BE2C (cell line): ENCODE measurements at regions not wholly inside any gene's neighbourhood (a gene's known extent, or its start where the extent isn't known, plus 50 kb on each side); places are given as distances from the start of the nearest gene placed in this dataset.

Experiments used
- DNase-seq: peaks from one replicate; pipeline ENCODE4 v3.0.0-alpha.2; 2020
- H3K27me3 ChIP-seq: fragments of 250-450 bp; sonication (Bioruptor Pico); 2 replicates; pipeline ENCODE4 v1.5.1; 2020; ENCODE audit warnings: mild to moderate bottlenecking
- H3K36me3 ChIP-seq: fragments of 250-450 bp; sonication (Bioruptor Pico); 2 replicates; pipeline ENCODE4 v1.5.1; 2020; ENCODE audit warnings: mild to moderate bottlenecking
- H3K4me1 ChIP-seq: fragments of 250-450 bp; sonication (Bioruptor Pico); 2 replicates; pipeline ENCODE4 v1.5.1; 2020
- H3K4me3 ChIP-seq: 2 replicates; pipeline ENCODE4 v1.5.1; 2011; ENCODE audit warnings: low read depth, low read length
- H3K9me3 ChIP-seq: fragments of 250-450 bp; sonication (Bioruptor Pico); 2 replicates; pipeline ENCODE4 v1.5.1; 2020
- TF ChIP-seq, protein P1 (sequence below): IDR thresholded peaks from 2 replicates; pipeline ENCODE4 v1.5.1; 2012; ENCODE audit warnings: mild to moderate bottlenecking, low read depth, low read length

DNA sequence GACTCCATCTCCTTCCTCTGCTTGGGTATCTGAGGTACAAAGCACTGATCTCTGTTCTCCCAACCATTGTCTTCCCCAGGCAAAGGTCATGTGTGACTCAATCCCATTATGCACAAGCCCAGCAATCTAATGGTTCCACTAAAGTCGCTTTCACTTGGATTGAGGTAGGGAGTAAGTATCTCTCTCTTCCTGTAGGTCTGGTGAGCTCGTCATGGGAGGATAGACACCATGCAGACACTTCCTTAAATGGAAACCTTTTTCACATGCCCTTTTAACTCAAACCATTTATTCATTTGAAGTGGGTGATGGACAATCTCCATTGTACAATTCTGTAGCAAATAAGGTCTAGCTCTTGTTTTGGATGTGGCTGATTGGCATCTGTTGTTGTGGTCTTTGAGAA is 245.2 kb upstream of the CLNK start:
- Histone ChIP-seq H3K4me1 (no peaks in the 10 kb centered on the region), H3K36me3 (no peaks in the 10 kb centered on the region), H3K9me3 (no peaks in the 10 kb centered on the region), H3K4me3 (no peak overlapping the region), H3K27me3 (no peaks in the 10 kb centered on the region)
- TF ChIP-seq, protein P1, sequence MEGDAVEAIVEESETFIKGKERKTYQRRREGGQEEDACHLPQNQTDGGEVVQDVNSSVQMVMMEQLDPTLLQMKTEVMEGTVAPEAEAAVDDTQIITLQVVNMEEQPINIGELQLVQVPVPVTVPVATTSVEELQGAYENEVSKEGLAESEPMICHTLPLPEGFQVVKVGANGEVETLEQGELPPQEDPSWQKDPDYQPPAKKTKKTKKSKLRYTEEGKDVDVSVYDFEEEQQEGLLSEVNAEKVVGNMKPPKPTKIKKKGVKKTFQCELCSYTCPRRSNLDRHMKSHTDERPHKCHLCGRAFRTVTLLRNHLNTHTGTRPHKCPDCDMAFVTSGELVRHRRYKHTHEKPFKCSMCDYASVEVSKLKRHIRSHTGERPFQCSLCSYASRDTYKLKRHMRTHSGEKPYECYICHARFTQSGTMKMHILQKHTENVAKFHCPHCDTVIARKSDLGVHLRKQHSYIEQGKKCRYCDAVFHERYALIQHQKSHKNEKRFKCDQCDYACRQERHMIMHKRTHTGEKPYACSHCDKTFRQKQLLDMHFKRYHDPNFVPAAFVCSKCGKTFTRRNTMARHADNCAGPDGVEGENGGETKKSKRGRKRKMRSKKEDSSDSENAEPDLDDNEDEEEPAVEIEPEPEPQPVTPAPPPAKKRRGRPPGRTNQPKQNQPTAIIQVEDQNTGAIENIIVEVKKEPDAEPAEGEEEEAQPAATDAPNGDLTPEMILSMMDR = no peak
- DNase-seq = no peak

DNA sequence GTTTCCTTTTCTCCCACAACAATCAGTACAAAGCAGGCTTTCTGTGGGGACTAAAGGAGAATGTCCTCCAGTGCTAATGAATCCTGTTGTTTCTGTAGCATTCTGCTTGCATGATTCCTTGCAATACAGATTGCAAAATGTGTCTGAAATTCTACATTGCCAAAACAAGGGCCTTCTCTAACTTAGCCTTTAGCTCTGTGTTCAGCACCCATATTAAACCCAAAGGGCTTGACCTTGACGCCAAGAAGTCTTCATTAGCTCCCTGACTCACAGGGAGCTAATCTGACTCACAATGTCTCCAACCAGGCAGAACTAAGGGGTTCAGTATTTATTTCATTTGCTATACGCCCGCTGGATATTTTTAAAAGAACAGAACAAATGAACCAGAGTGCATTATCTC is 241.4 kb upstream of the CLNK start:
- H3K36me3 ChIP-seq = no peaks in the 10 kb centered on the region
- no peak for DNase-seq
- H3K4me3 ChIP-seq = no peak overlapping the region
- TF ChIP-seq, protein P1 = no peak
- H3K9me3 ChIP-seq = no peaks in the 10 kb centered on the region; the same call in 1 of the 2 replicates
- no peaks in the 10 kb centered on the region for H3K4me1 ChIP-seq
- no peaks in the 10 kb centered on the region for H3K27me3 ChIP-seq

DNA sequence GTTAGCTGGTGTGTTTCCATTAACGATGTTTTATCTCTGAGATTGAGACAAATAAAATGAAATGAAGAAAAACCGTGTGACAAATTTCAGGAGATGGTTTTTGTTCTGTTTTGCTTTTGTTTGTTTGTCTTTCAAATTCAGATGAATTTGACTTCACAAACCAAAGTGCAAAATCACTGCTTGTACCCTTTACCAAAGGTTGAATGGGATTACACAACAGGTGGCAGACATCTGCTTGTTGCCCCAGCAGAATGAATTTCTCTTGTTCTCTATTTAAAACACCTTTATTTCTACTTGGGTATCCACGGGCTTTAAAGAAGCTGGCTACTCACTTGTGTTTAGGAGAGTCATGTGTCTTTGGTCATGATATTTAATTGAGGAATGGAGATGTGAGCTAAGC is 239.7 kb upstream of the CLNK start:
- no peaks in the 10 kb centered on the region for H3K36me3 ChIP-seq
- TF ChIP-seq, protein P1 = no peak
- H3K27me3 ChIP-seq = no peaks in the 10 kb centered on the region
- H3K9me3 ChIP-seq = no peaks in the 10 kb centered on the region; the same call in 1 of the 2 replicates
- no peak overlapping the region for H3K4me3 ChIP-seq
- DNase-seq = no peak
- H3K4me1 ChIP-seq = no peaks in the 10 kb centered on the region

DNA sequence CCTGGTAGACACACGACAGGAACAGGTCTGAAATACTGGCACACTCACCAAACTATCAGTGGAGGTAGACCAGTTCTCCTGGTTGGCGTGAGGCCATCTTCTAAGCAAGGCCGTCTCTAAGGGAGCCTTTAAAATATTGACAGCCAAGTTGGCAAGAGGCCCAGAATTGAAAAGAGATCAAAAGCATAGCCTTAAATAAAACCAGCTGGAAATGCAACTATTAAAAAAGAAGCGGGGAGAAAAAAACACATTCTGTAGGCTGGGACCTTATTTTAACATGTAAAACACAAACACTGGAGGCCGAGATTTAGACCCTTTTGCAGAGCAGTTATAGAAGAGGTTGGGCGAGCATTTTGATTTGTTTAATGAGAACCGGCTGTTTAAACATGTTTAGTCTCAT is 233.0 kb upstream of the CLNK start:
- no peaks in the 10 kb centered on the region for H3K36me3 ChIP-seq
- TF ChIP-seq, protein P1 = no peak
- no peaks in the 10 kb centered on the region for H3K9me3 ChIP-seq
- H3K4me1 ChIP-seq = no peaks in the 10 kb centered on the region
- no peak for DNase-seq
- no peaks in the 10 kb centered on the region for H3K27me3 ChIP-seq
- no peak overlapping the region for H3K4me3 ChIP-seq

DNA sequence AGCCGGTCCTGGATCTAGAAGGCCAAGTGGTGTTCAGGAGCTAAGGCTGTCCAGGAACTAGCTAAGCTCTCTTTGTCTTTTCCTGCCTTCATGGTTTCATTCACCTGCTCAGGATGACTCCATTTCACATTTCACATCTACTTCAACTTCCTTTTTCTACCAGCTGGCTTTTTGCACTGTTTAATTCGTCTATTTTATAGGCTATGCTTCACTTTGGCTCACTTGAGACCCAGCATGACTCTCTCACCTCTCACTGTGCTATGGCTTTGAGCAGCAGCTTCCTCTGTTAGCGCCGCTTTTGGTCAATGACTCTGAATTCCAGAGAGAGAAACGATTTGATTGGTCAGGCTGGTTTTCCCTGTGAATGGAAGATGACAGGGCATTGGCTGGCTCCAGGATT is 213.5 kb upstream of the CLNK start:
- Histone ChIP-seq H3K4me1 (no peaks in the 10 kb centered on the region), H3K9me3 (no peaks in the 10 kb centered on the region; the same call in none of the 2 replicates), H3K4me3 (no peak overlapping the region), H3K27me3 (no peaks in the 10 kb centered on the region), H3K36me3 (no peaks in the 10 kb centered on the region)
- TF ChIP-seq, protein P1 = no peak
- no peak for DNase-seq

DNA sequence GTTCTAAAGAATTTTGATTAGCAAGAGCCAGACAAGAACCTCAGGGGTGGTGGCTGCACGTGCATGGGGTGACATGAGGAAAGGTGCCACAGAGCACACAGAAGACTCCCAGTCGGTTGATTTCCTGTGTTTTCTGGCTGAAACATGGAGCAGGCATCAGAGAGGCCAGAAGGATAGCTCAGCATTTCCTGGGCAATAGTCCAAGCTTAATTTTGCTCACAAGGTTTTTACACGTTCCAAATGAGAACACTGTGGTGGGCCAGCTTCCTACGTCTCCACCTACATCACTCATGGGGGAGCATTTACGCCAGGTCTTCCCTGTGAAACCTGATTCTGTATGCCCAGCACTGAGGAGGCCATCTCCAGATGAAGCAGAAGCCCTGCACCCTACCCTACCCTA is 212.5 kb upstream of the CLNK start:
- Histone ChIP-seq H3K36me3 (no peaks in the 10 kb centered on the region), H3K27me3 (no peaks in the 10 kb centered on the region), H3K9me3 (no peaks in the 10 kb centered on the region; the same call in none of the 2 replicates), H3K4me1 (no peaks in the 10 kb centered on the region), H3K4me3 (no peak overlapping the region)
- TF ChIP-seq, protein P1 = no peak
- no peak for DNase-seq
